ENCODE measurements at regions not wholly inside any gene's neighbourhood (a gene's known extent, or its start where the extent isn't known, plus 50 kb on each side); places are given as distances from the start of the nearest gene placed in this dataset.
"Not testable (repeated sequence)": the region's sequence is repeated elsewhere in the genome, so short reads cannot be mapped to it uniquely, and the experiment has no call there.

DNA sequence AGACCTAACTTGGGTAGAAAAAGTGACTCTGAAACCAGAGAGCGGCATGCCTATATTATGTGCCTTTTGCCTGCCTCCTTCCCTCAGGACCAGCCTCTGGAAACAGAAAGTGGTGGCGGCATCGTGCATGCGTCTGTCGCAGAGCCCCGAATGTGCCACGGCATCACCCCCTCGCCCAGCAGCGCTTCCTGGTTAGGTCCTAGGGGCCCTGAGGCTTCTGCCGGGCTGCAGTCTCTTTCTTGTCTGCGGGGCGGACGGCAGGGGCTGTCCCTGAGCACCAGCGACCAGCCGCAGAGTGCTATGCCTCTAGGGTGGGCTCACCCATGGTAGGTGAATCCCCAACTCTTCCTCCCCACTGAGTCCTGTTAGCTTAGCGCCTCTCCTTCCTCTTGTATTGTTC lies 68.7 kb downstream of the VSIG4 start:
- no peak overlapping the region for H3K27ac ChIP-seq (ENCODE audit: low read length)
- no peaks in the 10 kb centered on the region for H3K27me3 ChIP-seq (ENCODE audit: control insufficient read depth, insufficient read depth, low read length)
- H3K4me3 ChIP-seq (ENCODE audit: low read length): no peak overlapping the region
- no peaks in the 10 kb centered on the region for H3K36me3 ChIP-seq (ENCODE audit: control insufficient read depth, insufficient read depth, low read length)
- H3K9me3 ChIP-seq (ENCODE audit: control insufficient read depth, insufficient read depth, low read length): no peaks in the 10 kb centered on the region
- no peak for DNase-seq (ENCODE audit: low read depth, low spot score)
- no peaks in the 10 kb centered on the region for H3K4me1 ChIP-seq (ENCODE audit: control insufficient read depth, insufficient read depth, low read length)
- WGBS (ENCODE audit: insufficient coverage, insufficient read length): no CpG with 5 or more reads among the region's 16 CpGs

- not testable (repeated sequence) for H3K36me3 ChIP-seq (ENCODE audit: control insufficient read depth, insufficient read depth, low read length); H3K27me3 ChIP-seq (ENCODE audit: control insufficient read depth, insufficient read depth, low read length); DNase-seq (ENCODE audit: low read depth, low spot score); H3K27ac ChIP-seq (ENCODE audit: low read length); H3K4me1 ChIP-seq (ENCODE audit: control insufficient read depth, insufficient read depth, low read length); H3K4me3 ChIP-seq (ENCODE audit: low read length); H3K9me3 ChIP-seq (ENCODE audit: control insufficient read depth, insufficient read depth, low read length)
- no CpG with 5 or more reads among the region's 3 CpGs for WGBS (ENCODE audit: insufficient coverage, insufficient read length)
These were observed 72.7 kb downstream of the VSIG4 start for GRCh38 chrX:65967159-65967558.

GRCh38 chrX:65961714-65962113 lies 78.2 kb downstream of the VSIG4 start:
- no peak for DNase-seq (ENCODE audit: low read depth, low spot score)
- Histone ChIP-seq H3K27me3 (ENCODE audit: control insufficient read depth, insufficient read depth, low read length) (no peaks in the 10 kb centered on the region), H3K4me3 (ENCODE audit: low read length) (no peak overlapping the region), H3K36me3 (ENCODE audit: control insufficient read depth, insufficient read depth, low read length) (no peaks in the 10 kb centered on the region), H3K9me3 (ENCODE audit: control insufficient read depth, insufficient read depth, low read length) (no peaks in the 10 kb centered on the region), H3K4me1 (ENCODE audit: control insufficient read depth, insufficient read depth, low read length) (no peaks in the 10 kb centered on the region), H3K27ac (ENCODE audit: low read length) (no peak overlapping the region)
- no CpG with 5 or more reads among the region's 2 CpGs for WGBS (ENCODE audit: insufficient coverage, insufficient read length)

DNA sequence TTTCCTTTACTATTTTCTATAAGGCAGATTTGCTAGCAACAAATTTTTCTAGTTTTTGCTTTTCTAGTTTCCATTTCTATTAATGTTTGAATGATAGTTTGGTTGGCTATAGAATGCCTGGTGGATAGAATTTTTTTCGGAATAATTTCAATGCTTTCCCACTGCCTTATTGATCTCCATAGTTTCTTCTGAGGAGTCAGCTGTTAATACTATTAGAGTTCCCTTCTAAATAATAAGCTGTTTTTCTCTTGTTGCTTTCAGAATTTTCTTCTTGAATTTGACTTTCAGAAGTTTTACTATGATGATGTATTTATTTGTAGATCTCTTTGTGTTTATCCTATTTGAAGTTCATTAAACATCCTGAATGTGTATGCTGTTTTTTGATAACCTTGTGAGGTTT lies 91.8 kb downstream of the VSIG4 start:
- Histone ChIP-seq H3K4me3 (ENCODE audit: low read length) (no peak overlapping the region), H3K4me1 (ENCODE audit: control insufficient read depth, insufficient read depth, low read length) (no peaks in the 10 kb centered on the region), H3K27ac (ENCODE audit: low read length) (no peak overlapping the region), H3K36me3 (ENCODE audit: control insufficient read depth, insufficient read depth, low read length) (no peaks in the 10 kb centered on the region), H3K27me3 (ENCODE audit: control insufficient read depth, insufficient read depth, low read length) (no peaks in the 10 kb centered on the region), H3K9me3 (ENCODE audit: control insufficient read depth, insufficient read depth, low read length) (no peaks in the 10 kb centered on the region)
- WGBS (ENCODE audit: insufficient coverage, insufficient read length): no CpG with 5 or more reads among the region's 1 CpG
- DNase-seq (ENCODE audit: low read depth, low spot score): no peak

DNA sequence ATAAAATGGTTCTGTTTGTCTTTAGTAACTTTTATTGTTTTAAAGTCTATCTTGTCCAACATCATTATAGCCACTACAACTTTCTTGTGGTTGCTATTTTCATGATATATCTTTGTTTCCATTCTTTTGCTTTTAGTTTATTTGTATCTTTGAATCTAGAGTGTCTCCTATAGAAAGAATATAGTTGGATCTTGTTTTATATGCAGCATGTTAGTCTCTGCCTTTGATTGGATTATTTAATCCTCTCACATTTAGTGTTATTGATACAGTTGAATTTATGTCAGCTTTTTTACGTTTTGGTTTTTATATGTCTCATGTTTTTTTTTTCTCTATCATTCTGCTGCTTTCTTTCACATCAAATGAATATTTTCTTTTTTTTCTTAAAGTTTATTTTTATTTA lies 98.1 kb downstream of the VSIG4 start:
- WGBS (ENCODE audit: insufficient coverage, insufficient read length): no CpG with 5 or more reads among the region's 1 CpG
- H3K4me3 ChIP-seq (ENCODE audit: low read length): no peak overlapping the region
- H3K27ac ChIP-seq (ENCODE audit: low read length): no peak overlapping the region
- H3K4me1 ChIP-seq (ENCODE audit: control insufficient read depth, insufficient read depth, low read length): no peaks in the 10 kb centered on the region
- no peaks in the 10 kb centered on the region for H3K27me3 ChIP-seq (ENCODE audit: control insufficient read depth, insufficient read depth, low read length)
- no peak for DNase-seq (ENCODE audit: low read depth, low spot score)
- H3K36me3 ChIP-seq (ENCODE audit: control insufficient read depth, insufficient read depth, low read length): no peaks in the 10 kb centered on the region
- H3K9me3 ChIP-seq (ENCODE audit: control insufficient read depth, insufficient read depth, low read length): no peaks in the 10 kb centered on the region

DNA sequence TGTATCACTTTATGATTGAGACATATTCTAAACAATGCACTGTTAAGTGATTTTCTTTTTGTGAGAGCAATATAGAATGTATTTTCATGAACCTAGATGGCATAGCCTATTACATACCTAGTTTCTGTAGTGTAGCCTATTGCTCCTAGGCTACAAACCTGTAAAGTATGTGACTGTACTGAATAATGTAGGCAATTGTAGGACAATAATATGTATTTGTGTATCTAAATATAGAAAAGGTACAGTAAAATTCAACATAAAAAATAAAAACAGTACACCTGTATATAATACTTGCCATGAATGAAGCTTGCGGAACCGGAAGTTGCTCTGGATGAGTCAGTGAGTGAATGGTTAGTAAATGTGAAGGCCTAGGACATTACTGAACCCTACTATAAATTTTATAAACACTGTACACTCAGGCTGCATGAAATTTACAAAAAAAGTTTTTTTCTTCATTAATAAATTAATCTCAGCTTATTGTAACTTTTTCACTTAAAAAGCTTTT lies 106.7 kb downstream of the VSIG4 start:
- H3K4me3 ChIP-seq (ENCODE audit: low read length): no peak overlapping the region
- no peaks in the 10 kb centered on the region for H3K36me3 ChIP-seq (ENCODE audit: control insufficient read depth, insufficient read depth, low read length)
- H3K27ac ChIP-seq (ENCODE audit: low read length): no peak overlapping the region
- WGBS (ENCODE audit: insufficient coverage, insufficient read length): no CpG with 5 or more reads among the region's 2 CpGs
- H3K27me3 ChIP-seq (ENCODE audit: control insufficient read depth, insufficient read depth, low read length): no peaks in the 10 kb centered on the region
- no peak for DNase-seq (ENCODE audit: low read depth, low spot score)
- no peaks in the 10 kb centered on the region for H3K4me1 ChIP-seq (ENCODE audit: control insufficient read depth, insufficient read depth, low read length)
- H3K9me3 ChIP-seq (ENCODE audit: control insufficient read depth, insufficient read depth, low read length): no peaks in the 10 kb centered on the region

- no peak for DNase-seq (ENCODE audit: low read depth, low spot score)
- no peaks in the 10 kb centered on the region for H3K4me1 ChIP-seq (ENCODE audit: control insufficient read depth, insufficient read depth, low read length)
- H3K9me3 ChIP-seq (ENCODE audit: control insufficient read depth, insufficient read depth, low read length): no peaks in the 10 kb centered on the region
- no peak overlapping the region for H3K27ac ChIP-seq (ENCODE audit: low read length)
- H3K36me3 ChIP-seq (ENCODE audit: control insufficient read depth, insufficient read depth, low read length): no peaks in the 10 kb centered on the region
- H3K4me3 ChIP-seq (ENCODE audit: low read length): no peak overlapping the region
- no peaks in the 10 kb centered on the region for H3K27me3 ChIP-seq (ENCODE audit: control insufficient read depth, insufficient read depth, low read length)
- WGBS (ENCODE audit: insufficient coverage, insufficient read length): no CpG with 5 or more reads among the region's 10 CpGs
These were observed 107.5 kb downstream of the VSIG4 start for GRCh38 chrX:65932173-65933084.

DNA sequence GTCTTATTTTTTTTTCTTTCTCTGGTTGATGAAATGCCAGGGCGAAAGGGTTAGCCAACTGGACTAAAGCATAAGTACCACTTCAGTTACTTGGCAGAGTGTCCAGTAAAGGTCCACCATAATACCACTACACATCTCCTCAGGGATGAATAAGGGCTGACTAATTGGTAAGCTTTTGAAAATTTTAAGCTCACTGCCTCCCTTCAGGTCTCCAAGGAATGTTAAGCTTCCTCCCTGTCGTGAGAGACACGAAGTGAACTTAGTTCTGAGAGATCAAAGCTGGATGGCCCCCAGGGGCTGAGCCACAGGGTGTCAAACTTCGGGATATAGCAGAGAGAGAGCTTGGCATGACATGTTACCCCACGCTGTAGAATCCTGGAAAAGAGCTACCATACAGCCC lies 111.4 kb downstream of the VSIG4 start:
- no CpG with 5 or more reads among the region's 5 CpGs for WGBS (ENCODE audit: insufficient coverage, insufficient read length)

DNA sequence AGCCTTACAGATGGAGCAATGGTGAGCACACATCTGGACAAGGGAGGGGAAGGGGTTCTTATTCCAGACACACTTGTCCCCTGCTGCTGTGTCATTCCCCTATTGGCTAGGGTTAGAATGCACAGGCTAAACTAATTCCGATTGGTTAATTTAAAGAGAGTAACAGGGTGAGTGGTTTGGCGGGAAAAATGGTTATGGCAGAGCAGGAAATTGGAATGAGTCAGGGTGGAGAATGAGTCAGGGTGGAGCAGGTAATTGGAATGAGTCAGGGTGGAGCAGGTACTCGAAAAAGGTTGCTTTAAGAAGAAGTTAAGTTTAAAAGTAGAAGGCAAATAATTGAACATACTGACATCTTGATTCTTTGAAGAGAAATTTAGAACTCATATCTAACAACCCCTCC lies 112.5 kb downstream of the VSIG4 start:
- not testable (repeated sequence) for H3K9me3 ChIP-seq (ENCODE audit: control insufficient read depth, insufficient read depth, low read length); H3K27me3 ChIP-seq (ENCODE audit: control insufficient read depth, insufficient read depth, low read length); H3K4me3 ChIP-seq (ENCODE audit: low read length); H3K4me1 ChIP-seq (ENCODE audit: control insufficient read depth, insufficient read depth, low read length); DNase-seq (ENCODE audit: low read depth, low spot score); H3K27ac ChIP-seq (ENCODE audit: low read length); H3K36me3 ChIP-seq (ENCODE audit: control insufficient read depth, insufficient read depth, low read length)
- WGBS (ENCODE audit: insufficient coverage, insufficient read length): no CpG with 5 or more reads among the region's 3 CpGs

More for the DNA sequence above, 111.4 kb downstream of the VSIG4 start:
- no peak overlapping the region for H3K27ac ChIP-seq (ENCODE audit: low read length)
- no peaks in the 10 kb centered on the region for H3K4me1 ChIP-seq (ENCODE audit: control insufficient read depth, insufficient read depth, low read length)
- H3K9me3 ChIP-seq (ENCODE audit: control insufficient read depth, insufficient read depth, low read length): no peaks in the 10 kb centered on the region
- H3K27me3 ChIP-seq (ENCODE audit: control insufficient read depth, insufficient read depth, low read length): no peaks in the 10 kb centered on the region
- H3K4me3 ChIP-seq (ENCODE audit: low read length): no peak overlapping the region
- DNase-seq (ENCODE audit: low read depth, low spot score): no peak
- H3K36me3 ChIP-seq (ENCODE audit: control insufficient read depth, insufficient read depth, low read length): no peaks in the 10 kb centered on the region

- H3K27me3 ChIP-seq (ENCODE audit: control insufficient read depth, insufficient read depth, low read length): no peaks in the 10 kb centered on the region
- DNase-seq (ENCODE audit: low read depth, low spot score): no peak
- WGBS (ENCODE audit: insufficient coverage, insufficient read length): no CpG with 5 or more reads among the region's 5 CpGs
- H3K4me3 ChIP-seq (ENCODE audit: low read length): no peak overlapping the region
- no peaks in the 10 kb centered on the region for H3K4me1 ChIP-seq (ENCODE audit: control insufficient read depth, insufficient read depth, low read length)
- no peaks in the 10 kb centered on the region for H3K36me3 ChIP-seq (ENCODE audit: control insufficient read depth, insufficient read depth, low read length)
- H3K9me3 ChIP-seq (ENCODE audit: control insufficient read depth, insufficient read depth, low read length): no peaks in the 10 kb centered on the region
- no peak overlapping the region for H3K27ac ChIP-seq (ENCODE audit: low read length)
These were observed 113.5 kb downstream of the VSIG4 start for GRCh38 chrX:65926095-65927019.

Data from iPS DF 6.9 (cell line).